HG03097 (cell line): ENCODE measurements at regions not wholly inside any gene's neighbourhood (a gene's known extent, or its start where the extent isn't known, plus 50 kb on each side); places are given as distances from the start of the nearest gene placed in this dataset.

Experiments used
- ATAC-seq: cut with Tn5 transposase; IDR thresholded peaks from one replicate; pipeline ENCODE4 v1.9.1; 2021; ENCODE audit not compliant: unreplicated experiment, low FRiP score

- no peak for ATAC-seq
Observed at GRCh38 chr18:61209801-61210200, 123.4 kb upstream of the CDH20 start.

GRCh38 chr18:61216051-61216450, 117.2 kb upstream of the CDH20 start:
- no peak for ATAC-seq

GRCh38 chr18:61222206-61222605, 111.0 kb upstream of the CDH20 start:
- ATAC-seq = no peak

- ATAC-seq = no peak
Observed at GRCh38 chr18:61225336-61225735, 107.9 kb upstream of the CDH20 start.

- no peak for ATAC-seq
Observed at GRCh38 chr18:61236356-61237057, 96.7 kb upstream of the CDH20 start.

GRCh38 chr18:61237529-61237928, 95.7 kb upstream of the CDH20 start:
- no peak for ATAC-seq

- ATAC-seq = no peak
Observed at GRCh38 chr18:61239051-61239450, 94.2 kb upstream of the CDH20 start.

GRCh38 chr18:61241260-61241853, 91.9 kb upstream of the CDH20 start:
- no peak for ATAC-seq

GRCh38 chr18:61244632-61245031, 88.6 kb upstream of the CDH20 start:
- no peak for ATAC-seq

- no peak for ATAC-seq
Observed at GRCh38 chr18:61245276-61245675, 88.0 kb upstream of the CDH20 start.

- ATAC-seq = no peak
Observed at GRCh38 chr18:61248589-61248988, 84.6 kb upstream of the CDH20 start.

- ATAC-seq = no peak
Observed at GRCh38 chr18:61256291-61256690, 76.9 kb upstream of the CDH20 start.

GRCh38 chr18:61261870-61262269, 71.4 kb upstream of the CDH20 start:
- no peak for ATAC-seq

GRCh38 chr18:61272793-61273192, 60.4 kb upstream of the CDH20 start:
- ATAC-seq = no peak

GRCh38 chr18:61273533-61273932, 59.7 kb upstream of the CDH20 start:
- no peak for ATAC-seq

GRCh38 chr18:61274416-61274960, 58.7 kb upstream of the CDH20 start:
- no peak for ATAC-seq

- ATAC-seq = no peak
Observed at GRCh38 chr18:61277808-61278207, 55.4 kb upstream of the CDH20 start.

- ATAC-seq = no peak
Observed at GRCh38 chr18:61281431-61281830, 51.8 kb upstream of the CDH20 start.

GRCh38 chr18:61282926-61283325, 50.3 kb upstream of the CDH20 start:
- ATAC-seq = no peak
